IMR-90 (cell line): ENCODE measurements at regions not wholly inside any gene's neighbourhood (a gene's known extent, or its start where the extent isn't known, plus 50 kb on each side); places are given as distances from the start of the nearest gene placed in this dataset.

Experiments
- ATAC-seq: fragments of 200-7000 bp; cut with Tn5 transposase; 2 replicates; pipeline ENCODE4 v1.9.1; 2020; ENCODE audit warnings: low read depth, mild to moderate bottlenecking, moderate library complexity
- BruUV-seq: library from RNA; stranded (reverse); fragments of 400-500 nt; replicated peaks from 2 replicates; lab custom pipeline; 2021; lab: Mats Ljungman, UMichigan
- CTCF ChIA-PET: fragments of 300-600 bp; formaldehyde crosslinking; extraction: SDS; loops from one replicate; lab custom pipeline; 2021; ENCODE audit warnings: antibody characterized with exemption; lab: Yijun Ruan, JAX
- POLR2A ChIA-PET: fragments of 300-600 bp; sonication (Branson Sonifier 250); formaldehyde crosslinking; loops from one replicate; lab custom pipeline; 2022; ENCODE audit warnings: antibody characterized with exemption; ENCODE audit not compliant: unreplicated experiment; lab: Charles Lee
- DNase-seq: peaks from one replicate; pipeline ENCODE4 v3.0.0; 2013
- H2AFZ ChIP-seq: replicated peaks from 2 replicates; pipeline ENCODE3; 2013; ENCODE audit warnings: low read length, mild to moderate bottlenecking; ENCODE audit not compliant: poor library complexity
- H2AK5ac ChIP-seq: 2 replicates; pipeline ENCODE4 v1.6.1; 2013; ENCODE audit warnings: low read depth, low read length, inconsistent platforms
- H2AK9ac ChIP-seq: replicated peaks from 2 replicates; pipeline ENCODE3; 2013; ENCODE audit warnings: mild to moderate bottlenecking, low read depth, low read length, moderate library complexity; ENCODE audit not compliant: poor library complexity
- H2BK120ac ChIP-seq: 2 replicates; pipeline ENCODE4 v1.6.1; 2013; ENCODE audit warnings: low read depth, low read length, inconsistent platforms
- H2BK15ac ChIP-seq: 3 replicates; pipeline ENCODE4 v1.6.1; 2013; ENCODE audit warnings: low read depth, low read length, inconsistent platforms
- H2BK20ac ChIP-seq: 2 replicates; pipeline ENCODE4 v1.6.1; 2013; ENCODE audit warnings: low read depth, mild to moderate bottlenecking, inconsistent platforms, low read length, moderate library complexity
- H2BK5ac ChIP-seq: 2 replicates; pipeline ENCODE4 v1.6.1; 2013; ENCODE audit warnings: mild to moderate bottlenecking, low read depth, low read length, inconsistent platforms; ENCODE audit not compliant: poor library complexity, severe bottlenecking
- H3K14ac ChIP-seq: replicated peaks from 2 replicates; pipeline ENCODE4 v1.6.1; 2013; ENCODE audit warnings: low read depth, low read length, inconsistent platforms
- H3K18ac ChIP-seq: 2 replicates; pipeline ENCODE4 v1.6.1; 2013; ENCODE audit warnings: low read depth, low read length, control low read depth
- H3K23ac ChIP-seq: 2 replicates; pipeline ENCODE4 v1.6.1; 2013; ENCODE audit warnings: low read depth, low read length, inconsistent platforms
- H3K27ac ChIP-seq: 2 replicates; pipeline ENCODE4 v1.5.1; 2013; ENCODE audit warnings: mild to moderate bottlenecking, control low read depth, low read length; ENCODE audit not compliant: insufficient read depth
- H3K27me3 ChIP-seq: 2 replicates; pipeline ENCODE4 v1.6.1; 2013; ENCODE audit warnings: low read length; ENCODE audit not compliant: control insufficient read depth, insufficient read depth
- H3K36me3 ChIP-seq: 2 replicates; pipeline ENCODE4 v1.6.1; 2013; ENCODE audit warnings: low read length, mixed read lengths; ENCODE audit not compliant: control insufficient read depth, insufficient read depth
- H3K4ac ChIP-seq: 2 replicates; pipeline ENCODE4 v1.6.1; 2013; ENCODE audit warnings: low read depth, low read length, inconsistent platforms
- H3K4me1 ChIP-seq: 2 replicates; pipeline ENCODE4 v1.6.1; 2013; ENCODE audit warnings: low read length, mixed read lengths; ENCODE audit not compliant: control insufficient read depth, insufficient read depth
- H3K4me2 ChIP-seq: 2 replicates; pipeline ENCODE4 v1.6.1; 2013; ENCODE audit warnings: low read depth, mild to moderate bottlenecking, control low read depth, low read length, moderate library complexity
- H3K4me3 ChIP-seq: 2 replicates; pipeline ENCODE4 v1.5.1; 2013; ENCODE audit warnings: low read depth, mild to moderate bottlenecking, control low read depth, low read length, moderate library complexity; ENCODE audit not compliant: insufficient read depth
- H3K56ac ChIP-seq: 2 replicates; pipeline ENCODE4 v1.6.1; 2013; ENCODE audit warnings: low read length, inconsistent platforms; ENCODE audit not compliant: insufficient read depth; ENCODE audit errors: extremely low read depth
- H3K79me1 ChIP-seq, 2 experiments: 2 replicates each; pipeline ENCODE4 v1.6.1; 2013; ENCODE audit warnings: low read length in 2 of 2, inconsistent platforms in 1 of 2, low read depth in 1 of 2
- H3K9ac ChIP-seq: 2 replicates; pipeline ENCODE4 v1.6.1; 2013; ENCODE audit warnings: low read depth, low read length, control low read depth
- H3K9me1 ChIP-seq: 2 replicates; pipeline ENCODE4 v1.6.1; 2013; ENCODE audit warnings: low read length, inconsistent platforms; ENCODE audit not compliant: insufficient read depth
- H3K9me3 ChIP-seq: 2 replicates; pipeline ENCODE4 v1.6.1; 2013; ENCODE audit warnings: low read length; ENCODE audit not compliant: control insufficient read depth, insufficient read depth
- H4K20me1 ChIP-seq: 2 replicates; pipeline ENCODE4 v1.6.1; 2013; ENCODE audit warnings: low read length, inconsistent platforms; ENCODE audit not compliant: insufficient read depth
- H4K5ac ChIP-seq: 2 replicates; pipeline ENCODE4 v1.6.1; 2013; ENCODE audit warnings: mild to moderate bottlenecking, low read depth, low read length, control low read depth
- H4K8ac ChIP-seq, 2 experiments: 2 replicates each; pipeline ENCODE4 v1.6.1; 2013; ENCODE audit warnings: low read depth in 2 of 2, low read length in 2 of 2, control low read depth in 1 of 2, inconsistent platforms in 1 of 2
- H4K91ac ChIP-seq: 2 replicates; pipeline ENCODE4 v1.6.1; 2013; ENCODE audit warnings: low read depth, low read length, inconsistent platforms; ENCODE audit not compliant: insufficient read depth
- BHLHE40 ChIP-seq: fragments of 150-350 bp; IDR thresholded peaks from 2 replicates; pipeline ENCODE4 v1.6.1; 2016; ENCODE audit warnings: mild to moderate bottlenecking, low read depth, low read length
- CEBPB ChIP-seq: IDR thresholded peaks from 2 replicates; pipeline ENCODE4 v1.6.1; 2012; ENCODE audit warnings: low read depth, low read length, improper control_type of control experiment
- CHD1 ChIP-seq: IDR thresholded peaks from 2 replicates; pipeline ENCODE4 v1.6.1; 2012; ENCODE audit warnings: low read depth, low read length, improper control_type of control experiment
- FOS ChIP-seq: fragments of 150-350 bp; IDR thresholded peaks from 2 replicates; pipeline ENCODE4 v1.6.1; 2016; ENCODE audit warnings: low read depth, low read length
- MAFK ChIP-seq: IDR thresholded peaks from 2 replicates; pipeline ENCODE4 v1.6.1; 2012; ENCODE audit warnings: low read depth, low read length, improper control_type of control experiment
- MAZ ChIP-seq: IDR thresholded peaks from 2 replicates; pipeline ENCODE4 v1.6.1; 2012; ENCODE audit warnings: low read depth, mild to moderate bottlenecking, low read length, improper control_type of control experiment, moderate library complexity, borderline replicate concordance
- MXI1 ChIP-seq: IDR thresholded peaks from 2 replicates; pipeline ENCODE4 v1.6.1; 2012; ENCODE audit warnings: low read depth, mild to moderate bottlenecking, low read length, moderate library complexity, borderline replicate concordance
- NFE2L2 ChIP-seq: fragments of 150-350 bp; IDR thresholded peaks from 2 replicates; pipeline ENCODE4 v1.6.1; 2016; ENCODE audit warnings: low read depth, mild to moderate bottlenecking, low read length
- POLR2A ChIP-seq: IDR thresholded peaks from 2 replicates; pipeline ENCODE4 v1.6.1; 2012; ENCODE audit warnings: mild to moderate bottlenecking, low read depth, low read length
- RAD21 ChIP-seq: IDR thresholded peaks from 2 replicates; pipeline ENCODE4 v1.6.1; 2012; ENCODE audit warnings: low read length, improper control_type of control experiment
- RCOR1 ChIP-seq: IDR thresholded peaks from 2 replicates; pipeline ENCODE4 v1.6.1; 2012; ENCODE audit warnings: mild to moderate bottlenecking, low read length, improper control_type of control experiment; ENCODE audit not compliant: insufficient replicate concordance
- RFX5 ChIP-seq: IDR thresholded peaks from 2 replicates; pipeline ENCODE4 v1.8.0; 2012; ENCODE audit warnings: low read depth, mild to moderate bottlenecking, low read length, moderate library complexity
- SMC3 ChIP-seq: fragments of 150-350 bp; IDR thresholded peaks from 2 replicates; pipeline ENCODE4 v1.6.1; 2016; ENCODE audit warnings: low read depth, mild to moderate bottlenecking, antibody characterized with exemption, low read length, moderate library complexity
- dilution Hi-C: fragments of 300-500 bp; cut with HindIII; formaldehyde crosslinking; loops from one replicate; pipeline ENCODE4 v1.14.3; 2018; ENCODE audit warnings: low sequenced_read_pairs; ENCODE audit not compliant: unreplicated experiment
- in situ Hi-C: fragments of 300-500 bp; cut with MboI; formaldehyde crosslinking; loops from 3 replicates; pipeline ENCODE4 v1.14.3; 2019; ENCODE audit warnings: low sequenced_read_pairs, inconsistent platforms, mixed read lengths
- intact Hi-C: fragments of 100-400 bp; cut with micrococcal nuclease; formaldehyde crosslinking; loops from 2 replicates; pipeline ENCODE4 v1.10.0; 2022
- TF ChIP-seq, protein P1 (sequence below): fragments of 150-350 bp; IDR thresholded peaks from 2 replicates; pipeline ENCODE4 v1.6.1; 2017; ENCODE audit warnings: mild to moderate bottlenecking, antibody characterized with exemption, low read length, low read depth
- TF ChIP-seq, protein P2 (sequence below): fragments of 150-350 bp; IDR thresholded peaks from 2 replicates; pipeline ENCODE4 v1.6.1; 2016; ENCODE audit warnings: low read depth, mild to moderate bottlenecking, low read length, moderate library complexity, borderline replicate concordance
- TF ChIP-seq, protein P3 (sequence below): conservative IDR thresholded peaks from 2 replicates; pipeline ENCODE4 v1.5.1; 2012; ENCODE audit warnings: mild to moderate bottlenecking, low read depth, low read length, improper control_type of control experiment

DNA sequence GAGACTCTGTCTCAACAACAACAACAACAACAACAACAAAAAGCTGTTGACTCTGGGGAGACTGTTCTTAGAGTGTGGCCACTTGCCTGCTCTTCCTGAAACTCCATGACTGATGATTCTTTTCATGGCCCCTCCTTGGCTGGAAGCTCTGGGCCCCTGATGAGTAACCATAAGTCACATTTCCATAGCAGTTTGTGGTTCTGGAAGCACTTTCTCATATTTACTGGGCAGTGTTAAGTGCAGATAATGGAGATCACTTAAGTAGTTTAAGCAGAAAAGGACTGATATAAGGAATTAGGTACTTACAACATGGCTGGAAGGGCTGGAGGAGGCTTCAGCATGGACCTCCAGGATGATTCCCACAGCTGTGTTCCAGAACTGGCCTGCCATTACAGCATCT, 147.3 kb upstream of the DLX2 start:
- Histone ChIP-seq H3K23ac (peak overlapping the region; percentile 87), H2BK5ac (peak overlapping the region; percentile 92), H3K9me3 (no peaks in the 10 kb centered on the region; the same call in 1 of the 2 replicates), H3K4me1 (peaks cover 30% of the 10 kb centered on the region), H3K27me3 (no peaks in the 10 kb centered on the region), H3K4ac (peak overlapping the region; percentile 77), H2AK5ac (peak overlapping the region; percentile 97), H4K8ac (peak overlapping the region; percentile 78 to 85), H3K18ac (peak overlapping the region; percentile 58; the same call in 1 of the 2 replicates), H4K20me1 (no peaks in the 10 kb centered on the region), H2BK120ac (peak overlapping the region; percentile 97), H2BK15ac (peak overlapping the region; percentile 82; the same call in 1 of the 3 replicates), H3K9me1 (peaks cover 37% of the 10 kb centered on the region), H3K4me3 (no peak overlapping the region), H4K91ac (peak overlapping the region; percentile 91), H3K36me3 (no peaks in the 10 kb centered on the region), H3K79me1 (peaks cover 0 to 15% of the 10 kb centered on the region in 2 experiments; a peak in 1 of 4 replicates), H2AK9ac (peak overlapping the region; percentile 31), H3K27ac (peak overlapping the region; percentile 59; the same call in 1 of the 2 replicates), H3K4me2 (peak overlapping the region; percentile 19; the same call in 1 of the 2 replicates), H3K14ac (peak overlapping the region; percentile 93), H3K9ac (no peak overlapping the region), H4K5ac (peak overlapping the region; percentile 17; the same call in 1 of the 2 replicates), H2AFZ (peak overlapping the region; percentile 69), H2BK20ac (peak overlapping the region; percentile 98), H3K56ac (peak overlapping the region; percentile 75)
- DNase-seq (peak; percentile 89), ATAC-seq (peak; percentile 7; the same call in 1 of the 2 replicates)
- no TSS peak for BruUV-seq
- TF ChIP-seq, protein P1, sequence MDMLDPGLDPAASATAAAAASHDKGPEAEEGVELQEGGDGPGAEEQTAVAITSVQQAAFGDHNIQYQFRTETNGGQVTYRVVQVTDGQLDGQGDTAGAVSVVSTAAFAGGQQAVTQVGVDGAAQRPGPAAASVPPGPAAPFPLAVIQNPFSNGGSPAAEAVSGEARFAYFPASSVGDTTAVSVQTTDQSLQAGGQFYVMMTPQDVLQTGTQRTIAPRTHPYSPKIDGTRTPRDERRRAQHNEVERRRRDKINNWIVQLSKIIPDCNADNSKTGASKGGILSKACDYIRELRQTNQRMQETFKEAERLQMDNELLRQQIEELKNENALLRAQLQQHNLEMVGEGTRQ: no peak
- TF ChIP-seq CEBPB (no peak), RAD21 (no peak), MXI1 (no peak), RFX5 (no peak), POLR2A (no peak), MAFK (no peak), MAZ (peak; percentile 30; the same call in 1 of the 2 replicates), SMC3 (no peak), FOS (peak; percentile 61; the same call in 1 of the 2 replicates), BHLHE40 (peak; percentile 76), CHD1 (no peak), RCOR1 (no peak), NFE2L2 (no peak)
- TF ChIP-seq, protein P2, sequence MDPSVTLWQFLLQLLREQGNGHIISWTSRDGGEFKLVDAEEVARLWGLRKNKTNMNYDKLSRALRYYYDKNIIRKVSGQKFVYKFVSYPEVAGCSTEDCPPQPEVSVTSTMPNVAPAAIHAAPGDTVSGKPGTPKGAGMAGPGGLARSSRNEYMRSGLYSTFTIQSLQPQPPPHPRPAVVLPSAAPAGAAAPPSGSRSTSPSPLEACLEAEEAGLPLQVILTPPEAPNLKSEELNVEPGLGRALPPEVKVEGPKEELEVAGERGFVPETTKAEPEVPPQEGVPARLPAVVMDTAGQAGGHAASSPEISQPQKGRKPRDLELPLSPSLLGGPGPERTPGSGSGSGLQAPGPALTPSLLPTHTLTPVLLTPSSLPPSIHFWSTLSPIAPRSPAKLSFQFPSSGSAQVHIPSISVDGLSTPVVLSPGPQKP: no peak
- TF ChIP-seq, protein P3, sequence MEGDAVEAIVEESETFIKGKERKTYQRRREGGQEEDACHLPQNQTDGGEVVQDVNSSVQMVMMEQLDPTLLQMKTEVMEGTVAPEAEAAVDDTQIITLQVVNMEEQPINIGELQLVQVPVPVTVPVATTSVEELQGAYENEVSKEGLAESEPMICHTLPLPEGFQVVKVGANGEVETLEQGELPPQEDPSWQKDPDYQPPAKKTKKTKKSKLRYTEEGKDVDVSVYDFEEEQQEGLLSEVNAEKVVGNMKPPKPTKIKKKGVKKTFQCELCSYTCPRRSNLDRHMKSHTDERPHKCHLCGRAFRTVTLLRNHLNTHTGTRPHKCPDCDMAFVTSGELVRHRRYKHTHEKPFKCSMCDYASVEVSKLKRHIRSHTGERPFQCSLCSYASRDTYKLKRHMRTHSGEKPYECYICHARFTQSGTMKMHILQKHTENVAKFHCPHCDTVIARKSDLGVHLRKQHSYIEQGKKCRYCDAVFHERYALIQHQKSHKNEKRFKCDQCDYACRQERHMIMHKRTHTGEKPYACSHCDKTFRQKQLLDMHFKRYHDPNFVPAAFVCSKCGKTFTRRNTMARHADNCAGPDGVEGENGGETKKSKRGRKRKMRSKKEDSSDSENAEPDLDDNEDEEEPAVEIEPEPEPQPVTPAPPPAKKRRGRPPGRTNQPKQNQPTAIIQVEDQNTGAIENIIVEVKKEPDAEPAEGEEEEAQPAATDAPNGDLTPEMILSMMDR: no peak
- dilution Hi-C loops: no loop called here
- intact Hi-C loops: loop anchor here (2.0 kb wide), 1 partner anchor 17 kb away; no protein-coding TSS in a partner anchor
- ChIA-PET CTCF (interaction anchor here (0.5 to 0.6 kb wide), 3 partner anchors 397 to 1293 kb away, joined by 3 to 6 read pairs (median 3); no protein-coding TSS in a partner anchor), POLR2A (no interaction called here)
- in situ Hi-C loops: no loop called here
